Gastroesophageal sphincter (tissue), 4 donors: ENCODE measurements at regions not wholly inside any gene's neighbourhood (a gene's known extent, or its start where the extent isn't known, plus 50 kb on each side); places are given as distances from the start of the nearest gene placed in this dataset.

Experiments used
- ATAC-seq: fragments of 150-250 bp; one replicate; pipeline ENCODE4 v1.9.1; 2016; ENCODE audit warnings: mild to moderate bottlenecking, moderate library complexity
- H3K27ac ChIP-seq, 4 donors: fragments of 200-600 bp; sonication (generic) in 3 of 4; 1 replicate in 3 of 4; 2 replicates in 1 of 4; pipeline ENCODE4 v1.5.1; 2016 to 2019
- H3K27me3 ChIP-seq: fragments of 200-600 bp; sonication (generic); one replicate; pipeline ENCODE4 v1.5.1; 2019
- H3K36me3 ChIP-seq, 2 donors: fragments of 200-600 bp; sonication (generic); one replicate each; pipeline ENCODE4 v1.5.1; 2019; ENCODE audit warnings: control low read depth in 1 of 2
- H3K4me1 ChIP-seq, 3 donors: fragments of 200-600 bp; sonication (generic); 1 replicate in 2 of 3; 2 replicates in 1 of 3; pipeline ENCODE4 v1.5.1; 2016 to 2019; ENCODE audit warnings: control low read depth in 2 of 3
- H3K4me3 ChIP-seq, 2 donors: fragments of 200-600 bp; sonication (generic); one replicate each; pipeline ENCODE4 v1.5.1; 2019; ENCODE audit warnings: mild to moderate bottlenecking in 1 of 2, moderate library complexity in 1 of 2
- H3K9me3 ChIP-seq, 3 donors: fragments of 200-600 bp; sonication (generic); one replicate each; pipeline ENCODE4 v1.5.1; 2017 to 2019; ENCODE audit warnings: control low read depth in 2 of 3
- CTCF ChIP-seq, 4 experiments: fragments of 200-600 bp in 2 of 4; fragments of 450-650 bp in 2 of 4; sonication (generic) in 1 of 4; IDR thresholded peaks; one replicate each; pipeline ENCODE4 v1.5.1; 2017 to 2019; ENCODE audit warnings: antibody characterized with exemption in 4 of 4, mild to moderate bottlenecking in 2 of 4, moderate library complexity in 2 of 4
- EP300 ChIP-seq: sonication (generic); formaldehyde crosslinking; IDR thresholded peaks from one replicate; pipeline ENCODE4 v1.6.1; 2017; ENCODE audit warnings: antibody characterized with exemption, mild to moderate bottlenecking
- POLR2A ChIP-seq, 2 donors: fragments of 450-650 bp; IDR thresholded peaks; one replicate each; pipeline ENCODE4 v1.6.1; 2017; ENCODE audit warnings: antibody characterized with exemption in 2 of 2, mild to moderate bottlenecking in 2 of 2, moderate library complexity in 1 of 2
- POLR2AphosphoS5 ChIP-seq: sonication (generic); formaldehyde crosslinking; IDR thresholded peaks from one replicate; pipeline ENCODE4 v1.6.1; 2017; ENCODE audit warnings: antibody characterized with exemption
- WGBS, 2 donors: methylation state at CpG; one replicate each; pipeline ENCODE4 v1.1.5; 2018; ENCODE audit warnings: low coverage in 1 of 2; 5-methylcytosine and 5-hydroxymethylcytosine counted together

GRCh38 chr2:236843161-236843968 is 242.3 kb upstream of the COPS8 start:
- H3K9me3 ChIP-seq, result no peaks in the 10 kb centered on the region
- no peak for ATAC-seq
- no peak overlapping the region for H3K27ac ChIP-seq
- no peak overlapping the region for H3K4me3 ChIP-seq
- peaks cover 0 to 12% (median 0%) of the 10 kb centered on the region in 3 donors for H3K4me1 ChIP-seq
- TF ChIP-seq EP300, result no peak
- no peak for TF ChIP-seq CTCF (IDR thresholded peaks at IDR 0.05)
- no peak for TF ChIP-seq POLR2AphosphoS5
- no peak for TF ChIP-seq POLR2A (IDR thresholded peaks at IDR 0.05)
- no peaks in the 10 kb centered on the region for H3K36me3 ChIP-seq
- H3K27me3 ChIP-seq, result no peaks in the 10 kb centered on the region
- whole genome bisulfite sequencing, 2 donors, result 58 to 91% methylated on average over 7 to 10 of the region's 11 CpGs

GRCh38 chr2:236844711-236845110 is 241.0 kb upstream of the COPS8 start:
- WGBS, 2 donors, result 58 to 100% methylated on average over 1 of the region's 3 CpGs
- Histone ChIP-seq H3K27me3 (no peaks in the 10 kb centered on the region), H3K4me1 (peaks cover 0 to 12% (median 0%) of the 10 kb centered on the region in 3 donors), H3K36me3 (no peaks in the 10 kb centered on the region), H3K27ac (no peak overlapping the region), H3K9me3 (no peaks in the 10 kb centered on the region), H3K4me3 (no peak overlapping the region)
- ATAC-seq, result no peak
- TF ChIP-seq POLR2A (IDR thresholded peaks at IDR 0.05), result no peak
- no peak for TF ChIP-seq EP300

- no peaks in the 10 kb centered on the region for H3K27me3 ChIP-seq
- H3K4me1 ChIP-seq, result peaks cover 0 to 12% (median 0%) of the 10 kb centered on the region in 3 donors
- ATAC-seq, result no peak
- H3K27ac ChIP-seq, result no peak overlapping the region
- TF ChIP-seq POLR2A (IDR thresholded peaks at IDR 0.05), result no peak
- WGBS, 2 donors, result 80 to 94% methylated on average over 1 to 5 of the region's 6 CpGs
- no peak overlapping the region for H3K4me3 ChIP-seq
- no peaks in the 10 kb centered on the region for H3K9me3 ChIP-seq
- H3K36me3 ChIP-seq, result no peaks in the 10 kb centered on the region
Measured at GRCh38 chr2:236847023-236847422, 238.7 kb upstream of the COPS8 start.

GRCh38 chr2:236847538-236848263 is 238.0 kb upstream of the COPS8 start:
- 87% methylated on average over 3 of the region's 3 CpGs; no CpG with 5 or more reads in 1 of the 2 donors for WGBS, 2 donors
- Histone ChIP-seq H3K36me3 (no peaks in the 10 kb centered on the region), H3K9me3 (no peaks in the 10 kb centered on the region), H3K4me3 (no peak overlapping the region), H3K27ac (no peak overlapping the region), H3K4me1 (peaks cover 0 to 8% (median 0%) of the 10 kb centered on the region in 3 donors), H3K27me3 (no peaks in the 10 kb centered on the region)
- no peak for TF ChIP-seq POLR2AphosphoS5
- no peak for TF ChIP-seq POLR2A (IDR thresholded peaks at IDR 0.05)
- no peak for TF ChIP-seq EP300
- no peak for TF ChIP-seq CTCF (IDR thresholded peaks at IDR 0.05)
- ATAC-seq, result no peak

GRCh38 chr2:236848501-236848900 is 237.2 kb upstream of the COPS8 start:
- H3K4me1 ChIP-seq, result peaks cover 0 to under 1% (median 0%) of the 10 kb centered on the region in 3 donors
- no peak for ATAC-seq
- TF ChIP-seq POLR2AphosphoS5, result no peak
- no peaks in the 10 kb centered on the region for H3K9me3 ChIP-seq
- 88 to 100% methylated on average over 2 to 10 of the region's 11 CpGs for whole genome bisulfite sequencing, 2 donors
- H3K27me3 ChIP-seq, result no peaks in the 10 kb centered on the region
- H3K36me3 ChIP-seq, result no peaks in the 10 kb centered on the region
- H3K4me3 ChIP-seq, result no peak overlapping the region
- H3K27ac ChIP-seq, result no peak overlapping the region

- Histone ChIP-seq H3K9me3 (no peaks in the 10 kb centered on the region), H3K4me1 (no peaks in the 10 kb centered on the region), H3K27ac (no peak overlapping the region), H3K36me3 (no peaks in the 10 kb centered on the region), H3K4me3 (no peak overlapping the region), H3K27me3 (no peaks in the 10 kb centered on the region)
- no peak for TF ChIP-seq EP300
- TF ChIP-seq CTCF (IDR thresholded peaks at IDR 0.05), result no peak
- no peak for TF ChIP-seq POLR2AphosphoS5
- no peak for TF ChIP-seq POLR2A (IDR thresholded peaks at IDR 0.05)
- 78% methylated on average over 1 of the region's 2 CpGs; no CpG with 5 or more reads in 1 of the 2 donors for WGBS, 2 donors
- no peak for ATAC-seq
Measured at GRCh38 chr2:236849508-236849907, 236.2 kb upstream of the COPS8 start.
